Gastroesophageal sphincter (tissue), 3 donors: ENCODE measurements at regions not wholly inside any gene's neighbourhood (a gene's known extent, or its start where the extent isn't known, plus 50 kb on each side); places are given as distances from the start of the nearest gene placed in this dataset.

ENCODE experiments used
- EP300 ChIP-seq: sonication (generic); formaldehyde crosslinking; IDR thresholded peaks from one replicate; pipeline ENCODE4 v1.6.1; 2017; ENCODE audit warnings: antibody characterized with exemption, mild to moderate bottlenecking
- POLR2A ChIP-seq, 2 donors: fragments of 450-650 bp; IDR thresholded peaks; one replicate each; pipeline ENCODE4 v1.6.1; 2017; ENCODE audit warnings: antibody characterized with exemption in 2 of 2, mild to moderate bottlenecking in 2 of 2, moderate library complexity in 1 of 2
- POLR2AphosphoS5 ChIP-seq: sonication (generic); formaldehyde crosslinking; IDR thresholded peaks from one replicate; pipeline ENCODE4 v1.6.1; 2017; ENCODE audit warnings: antibody characterized with exemption
- TF ChIP-seq, protein P1 (sequence below), 4 experiments: fragments of 200-600 bp in 2 of 4; fragments of 450-650 bp in 2 of 4; sonication (generic) in 1 of 4; IDR thresholded peaks; one replicate each; pipeline ENCODE4 v1.5.1; 2017 to 2019; ENCODE audit warnings: antibody characterized with exemption in 4 of 4, mild to moderate bottlenecking in 2 of 4, moderate library complexity in 2 of 4

DNA sequence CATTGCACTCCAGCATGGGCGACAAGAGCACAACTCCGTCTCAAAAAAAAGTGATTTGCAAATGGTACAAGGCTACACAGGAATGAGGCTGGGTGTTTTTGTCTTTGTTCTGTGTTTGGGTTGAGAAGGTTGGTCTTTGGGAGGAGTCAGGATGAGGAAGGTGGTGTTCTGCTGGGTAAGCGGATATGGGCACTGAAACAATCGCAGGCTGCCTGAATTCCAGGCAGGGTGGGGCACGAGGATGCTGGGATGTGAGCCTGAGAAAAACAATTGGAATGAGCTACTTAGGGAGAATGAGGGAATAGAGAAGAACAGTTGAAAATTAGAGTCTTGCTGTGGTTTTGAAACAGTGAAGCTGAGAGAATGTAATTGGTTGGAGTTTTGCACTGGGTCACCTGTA, 51.6 kb downstream of the ZBTB38 start:
- TF ChIP-seq POLR2AphosphoS5 (no peak), POLR2A (IDR thresholded peaks at IDR 0.05) (no peak), EP300 (no peak)
- TF ChIP-seq, protein P1, sequence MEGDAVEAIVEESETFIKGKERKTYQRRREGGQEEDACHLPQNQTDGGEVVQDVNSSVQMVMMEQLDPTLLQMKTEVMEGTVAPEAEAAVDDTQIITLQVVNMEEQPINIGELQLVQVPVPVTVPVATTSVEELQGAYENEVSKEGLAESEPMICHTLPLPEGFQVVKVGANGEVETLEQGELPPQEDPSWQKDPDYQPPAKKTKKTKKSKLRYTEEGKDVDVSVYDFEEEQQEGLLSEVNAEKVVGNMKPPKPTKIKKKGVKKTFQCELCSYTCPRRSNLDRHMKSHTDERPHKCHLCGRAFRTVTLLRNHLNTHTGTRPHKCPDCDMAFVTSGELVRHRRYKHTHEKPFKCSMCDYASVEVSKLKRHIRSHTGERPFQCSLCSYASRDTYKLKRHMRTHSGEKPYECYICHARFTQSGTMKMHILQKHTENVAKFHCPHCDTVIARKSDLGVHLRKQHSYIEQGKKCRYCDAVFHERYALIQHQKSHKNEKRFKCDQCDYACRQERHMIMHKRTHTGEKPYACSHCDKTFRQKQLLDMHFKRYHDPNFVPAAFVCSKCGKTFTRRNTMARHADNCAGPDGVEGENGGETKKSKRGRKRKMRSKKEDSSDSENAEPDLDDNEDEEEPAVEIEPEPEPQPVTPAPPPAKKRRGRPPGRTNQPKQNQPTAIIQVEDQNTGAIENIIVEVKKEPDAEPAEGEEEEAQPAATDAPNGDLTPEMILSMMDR (IDR thresholded peaks at IDR 0.05), result no peak
